Panc1 (cell line): ENCODE measurements at regions not wholly inside any gene's neighbourhood (a gene's known extent, or its start where the extent isn't known, plus 50 kb on each side); places are given as distances from the start of the nearest gene placed in this dataset.

Source experiments
- ATAC-seq: fragments of 200-7000 bp; cut with Tn5 transposase; 2 replicates; pipeline ENCODE4 v1.9.1; 2020; ENCODE audit warnings: mild to moderate bottlenecking, moderate library complexity
- BruUV-seq: library from RNA; stranded (reverse); fragments of 400-500 nt; replicated peaks from 2 replicates; lab custom pipeline; 2021; lab: Mats Ljungman, UMichigan
- CTCF ChIA-PET: fragments of 300-600 bp; sonication (Branson Sonifier 250); formaldehyde crosslinking; loops from one replicate; lab custom pipeline; 2022; ENCODE audit warnings: antibody characterized with exemption; lab: Charles Lee
- POLR2A ChIA-PET: fragments of 300-600 bp; sonication (Branson Sonifier 250); formaldehyde crosslinking; loops from one replicate; lab custom pipeline; 2022; ENCODE audit warnings: antibody characterized with exemption; lab: Charles Lee
- DNase-seq: peaks from one replicate; pipeline ENCODE4 v3.0.0-alpha.2; 2010; ENCODE audit warnings: low read depth, low spot score
- H3K27ac ChIP-seq: 2 replicates; pipeline ENCODE4 v1.5.1; 2011; ENCODE audit warnings: mild to moderate bottlenecking, low read length, inconsistent platforms
- H3K27me3 ChIP-seq: fragments of 200-500 bp; sonication (Bioruptor generic); 2 replicates; pipeline ENCODE4 v1.6.0; 2014; ENCODE audit warnings: low read length, inconsistent platforms; ENCODE audit not compliant: control insufficient read depth, insufficient read depth
- H3K36me3 ChIP-seq: fragments of 200-500 bp; sonication (Bioruptor generic); 2 replicates; pipeline ENCODE4 v1.5.1; 2014; ENCODE audit warnings: inconsistent platforms, mild to moderate bottlenecking, low read length, moderate library complexity; ENCODE audit not compliant: control insufficient read depth, insufficient read depth
- H3K4me1 ChIP-seq: 2 replicates; pipeline ENCODE4 v1.5.1; 2011; ENCODE audit warnings: inconsistent platforms, mild to moderate bottlenecking, low read length, moderate library complexity; ENCODE audit not compliant: control insufficient read depth, insufficient read depth
- H3K4me3 ChIP-seq, 2 experiments: 2 replicates each; pipeline ENCODE4 v1.5.1; 2011 to 2012; ENCODE audit warnings: low read depth in 2 of 2, low read length in 2 of 2, mild to moderate bottlenecking in 2 of 2, inconsistent platforms in 1 of 2, moderate library complexity in 1 of 2
- H3K9me3 ChIP-seq: fragments of 200-500 bp; sonication (Bioruptor generic); 2 replicates; pipeline ENCODE4 v1.5.1; 2014; ENCODE audit warnings: low read depth, mild to moderate bottlenecking, inconsistent platforms, low read length, moderate library complexity; ENCODE audit not compliant: control insufficient read depth, insufficient read depth
- POLR2AphosphoS5 ChIP-seq: IDR thresholded peaks from 2 replicates; pipeline ENCODE4 v1.6.1; 2012; ENCODE audit warnings: mild to moderate bottlenecking, low read depth, low read length, moderate library complexity
- SIN3A ChIP-seq: IDR thresholded peaks from 2 replicates; pipeline ENCODE4 v1.6.1; 2012; ENCODE audit warnings: low read depth, mild to moderate bottlenecking, low read length, moderate library complexity, borderline replicate concordance; ENCODE audit not compliant: insufficient read depth
- TCF7L2 ChIP-seq: IDR thresholded peaks from 2 replicates; pipeline ENCODE4 v1.6.1; 2011; ENCODE audit warnings: mild to moderate bottlenecking, low read depth, low read length, inconsistent platforms
- in situ Hi-C: cut with HindIII; loops from 2 replicates; pipeline ENCODE4 v1.10.0; 2016; ENCODE audit warnings: low sequenced_read_pairs, low pct_unique_long_range_greater_than_20kb
- intact Hi-C: fragments of 100-400 bp; cut with micrococcal nuclease; formaldehyde crosslinking; loops from one replicate; pipeline ENCODE4 v1.10.0; 2022; ENCODE audit not compliant: unreplicated experiment
- TF ChIP-seq, protein P1 (sequence below), 2 experiments: IDR thresholded peaks; 2 replicates each; pipeline ENCODE4 v1.6.1; 2011 to 2012; ENCODE audit warnings: low read depth in 2 of 2, control low read depth in 1 of 2, low read length in 1 of 2, mild to moderate bottlenecking in 1 of 2, moderate library complexity in 1 of 2; ENCODE audit not compliant: insufficient read depth in 1 of 2
- TF ChIP-seq, protein P2 (sequence below): fragments of 450-650 bp; IDR thresholded peaks from 2 replicates; pipeline ENCODE4 v1.5.1; 2017; ENCODE audit warnings: mild to moderate bottlenecking

DNA sequence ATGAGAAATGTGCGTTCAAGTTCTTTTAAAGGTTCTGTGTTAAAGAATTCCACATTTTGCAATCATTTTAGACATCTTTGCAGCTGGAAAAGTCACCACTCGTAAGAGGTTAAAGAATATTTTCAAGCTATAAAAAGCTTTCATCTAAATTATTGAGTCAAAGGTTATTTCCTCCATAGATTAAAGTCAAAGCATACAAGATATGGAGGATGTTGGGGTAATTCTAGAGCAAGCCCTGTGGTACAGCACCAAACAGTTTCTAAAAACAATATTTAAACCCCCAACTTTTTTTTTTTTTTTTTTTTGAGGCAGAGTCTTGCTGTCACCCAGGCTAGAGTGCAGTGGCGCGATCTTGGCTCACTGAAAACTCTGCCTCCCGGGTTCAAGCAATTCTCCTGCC lies 1299.8 kb upstream of the TMEM132C start:
- TF ChIP-seq POLR2AphosphoS5 (no peak), TCF7L2 (no peak), SIN3A (no peak)
- TF ChIP-seq, protein P1, sequence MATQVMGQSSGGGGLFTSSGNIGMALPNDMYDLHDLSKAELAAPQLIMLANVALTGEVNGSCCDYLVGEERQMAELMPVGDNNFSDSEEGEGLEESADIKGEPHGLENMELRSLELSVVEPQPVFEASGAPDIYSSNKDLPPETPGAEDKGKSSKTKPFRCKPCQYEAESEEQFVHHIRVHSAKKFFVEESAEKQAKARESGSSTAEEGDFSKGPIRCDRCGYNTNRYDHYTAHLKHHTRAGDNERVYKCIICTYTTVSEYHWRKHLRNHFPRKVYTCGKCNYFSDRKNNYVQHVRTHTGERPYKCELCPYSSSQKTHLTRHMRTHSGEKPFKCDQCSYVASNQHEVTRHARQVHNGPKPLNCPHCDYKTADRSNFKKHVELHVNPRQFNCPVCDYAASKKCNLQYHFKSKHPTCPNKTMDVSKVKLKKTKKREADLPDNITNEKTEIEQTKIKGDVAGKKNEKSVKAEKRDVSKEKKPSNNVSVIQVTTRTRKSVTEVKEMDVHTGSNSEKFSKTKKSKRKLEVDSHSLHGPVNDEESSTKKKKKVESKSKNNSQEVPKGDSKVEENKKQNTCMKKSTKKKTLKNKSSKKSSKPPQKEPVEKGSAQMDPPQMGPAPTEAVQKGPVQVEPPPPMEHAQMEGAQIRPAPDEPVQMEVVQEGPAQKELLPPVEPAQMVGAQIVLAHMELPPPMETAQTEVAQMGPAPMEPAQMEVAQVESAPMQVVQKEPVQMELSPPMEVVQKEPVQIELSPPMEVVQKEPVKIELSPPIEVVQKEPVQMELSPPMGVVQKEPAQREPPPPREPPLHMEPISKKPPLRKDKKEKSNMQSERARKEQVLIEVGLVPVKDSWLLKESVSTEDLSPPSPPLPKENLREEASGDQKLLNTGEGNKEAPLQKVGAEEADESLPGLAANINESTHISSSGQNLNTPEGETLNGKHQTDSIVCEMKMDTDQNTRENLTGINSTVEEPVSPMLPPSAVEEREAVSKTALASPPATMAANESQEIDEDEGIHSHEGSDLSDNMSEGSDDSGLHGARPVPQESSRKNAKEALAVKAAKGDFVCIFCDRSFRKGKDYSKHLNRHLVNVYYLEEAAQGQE (IDR thresholded peaks at IDR 0.05; ENCODE audit: insufficient read depth in 1 of 2, low read depth in 2 of 2, low read length in 1 of 2), result no peak
- TF ChIP-seq, protein P2, sequence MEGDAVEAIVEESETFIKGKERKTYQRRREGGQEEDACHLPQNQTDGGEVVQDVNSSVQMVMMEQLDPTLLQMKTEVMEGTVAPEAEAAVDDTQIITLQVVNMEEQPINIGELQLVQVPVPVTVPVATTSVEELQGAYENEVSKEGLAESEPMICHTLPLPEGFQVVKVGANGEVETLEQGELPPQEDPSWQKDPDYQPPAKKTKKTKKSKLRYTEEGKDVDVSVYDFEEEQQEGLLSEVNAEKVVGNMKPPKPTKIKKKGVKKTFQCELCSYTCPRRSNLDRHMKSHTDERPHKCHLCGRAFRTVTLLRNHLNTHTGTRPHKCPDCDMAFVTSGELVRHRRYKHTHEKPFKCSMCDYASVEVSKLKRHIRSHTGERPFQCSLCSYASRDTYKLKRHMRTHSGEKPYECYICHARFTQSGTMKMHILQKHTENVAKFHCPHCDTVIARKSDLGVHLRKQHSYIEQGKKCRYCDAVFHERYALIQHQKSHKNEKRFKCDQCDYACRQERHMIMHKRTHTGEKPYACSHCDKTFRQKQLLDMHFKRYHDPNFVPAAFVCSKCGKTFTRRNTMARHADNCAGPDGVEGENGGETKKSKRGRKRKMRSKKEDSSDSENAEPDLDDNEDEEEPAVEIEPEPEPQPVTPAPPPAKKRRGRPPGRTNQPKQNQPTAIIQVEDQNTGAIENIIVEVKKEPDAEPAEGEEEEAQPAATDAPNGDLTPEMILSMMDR, result no peak
- intact Hi-C loops, result no loop called here
- no peak for DNase-seq
- no peaks in the 10 kb centered on the region for H3K4me1 ChIP-seq
- ChIA-PET POLR2A (no interaction called here), CTCF (no interaction called here)
- no peak for ATAC-seq
- H3K27me3 ChIP-seq, result no peaks in the 10 kb centered on the region
- no TSS peak for BruUV-seq
- in situ Hi-C loops, result no loop called here
- no peaks in the 10 kb centered on the region for H3K36me3 ChIP-seq
- H3K27ac ChIP-seq, result no peak overlapping the region
- H3K4me3 ChIP-seq, result no peak overlapping the region
- H3K9me3 ChIP-seq, result no peaks in the 10 kb centered on the region

DNA sequence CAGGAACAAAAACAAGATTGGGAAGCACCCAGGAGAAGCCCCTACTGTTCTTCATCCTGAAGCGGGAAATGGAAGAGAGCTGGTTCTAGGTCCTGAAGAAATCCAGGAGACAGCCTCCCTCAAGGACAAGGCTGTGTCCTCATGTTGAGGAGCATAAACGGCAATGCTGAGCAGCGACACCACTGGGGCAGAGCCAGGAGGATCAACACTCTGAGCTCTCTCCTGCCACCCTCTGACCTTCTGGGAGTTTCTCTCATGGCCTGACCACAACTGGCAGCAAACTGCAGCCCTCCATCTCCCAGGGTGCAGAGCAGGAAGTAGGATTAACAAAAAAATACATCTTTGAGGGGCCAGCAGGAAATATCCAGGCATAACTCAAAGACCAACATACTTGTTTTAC lies 1292.2 kb upstream of the TMEM132C start:
- no TSS peak for BruUV-seq
- no peaks in the 10 kb centered on the region for H3K36me3 ChIP-seq
- ChIA-PET POLR2A (no interaction called here), CTCF (no interaction called here)
- H3K27ac ChIP-seq, result no peak overlapping the region
- no peaks in the 10 kb centered on the region for H3K4me1 ChIP-seq
- DNase-seq, result no peak
- in situ Hi-C loops, result no loop called here
- no peaks in the 10 kb centered on the region for H3K27me3 ChIP-seq
- no peaks in the 10 kb centered on the region for H3K9me3 ChIP-seq
- intact Hi-C loops, result no loop called here
- ATAC-seq, result no peak
- no peak overlapping the region for H3K4me3 ChIP-seq
- TF ChIP-seq SIN3A (no peak), POLR2AphosphoS5 (no peak), TCF7L2 (no peak)
- TF ChIP-seq, protein P1 (IDR thresholded peaks at IDR 0.05; ENCODE audit: insufficient read depth in 1 of 2, low read depth in 2 of 2, low read length in 1 of 2), result no peak
- TF ChIP-seq, protein P2, result no peak
